Body of pancreas (tissue), 4 donors: ENCODE measurements at regions not wholly inside any gene's neighbourhood (a gene's known extent, or its start where the extent isn't known, plus 50 kb on each side); places are given as distances from the start of the nearest gene placed in this dataset.

Experiments
- CTCF ChIP-seq, 7 experiments: fragments of 450-650 bp in 4 of 7; fragments of 200-600 bp in 3 of 7; sonication (generic) in 3 of 7; IDR thresholded peaks; one replicate each; pipeline ENCODE4 v1.5.1; 2016 to 2019; ENCODE audit warnings: antibody characterized with exemption in 7 of 7
- POLR2A ChIP-seq, 3 donors: fragments of 450-650 bp; IDR thresholded peaks; one replicate each; pipeline ENCODE4 v1.6.1; 2016; ENCODE audit warnings: antibody characterized with exemption in 3 of 3, mild to moderate bottlenecking in 2 of 3

- TF ChIP-seq CTCF (IDR thresholded peaks at IDR 0.05) (no peak), POLR2A (IDR thresholded peaks at IDR 0.05) (no peak)
Measured at GRCh38 chr2:51880153-51880552, 848.2 kb upstream of the NRXN1 start.
